ENCODE measurements at regions not wholly inside any gene's neighbourhood (a gene's known extent, or its start where the extent isn't known, plus 50 kb on each side); places are given as distances from the start of the nearest gene placed in this dataset.
"Not testable (repeated sequence)": the region's sequence is repeated elsewhere in the genome, so short reads cannot be mapped to it uniquely, and the experiment has no call there.

- DNase-seq, result no peak
- Histone ChIP-seq H3K9me3 (no peaks in the 10 kb centered on the region), H3K27me3 (no peaks in the 10 kb centered on the region), H3K4me3 (no peak overlapping the region), H3K36me3 (no peaks in the 10 kb centered on the region)
These were observed 173.3 kb upstream of the MKLN1 start for GRCh38 chr7:131154380-131154779.

GRCh38 chr7:131157530-131158243 is 170.0 kb upstream of the MKLN1 start:
- H3K9me3 ChIP-seq, result no peaks in the 10 kb centered on the region

DNA sequence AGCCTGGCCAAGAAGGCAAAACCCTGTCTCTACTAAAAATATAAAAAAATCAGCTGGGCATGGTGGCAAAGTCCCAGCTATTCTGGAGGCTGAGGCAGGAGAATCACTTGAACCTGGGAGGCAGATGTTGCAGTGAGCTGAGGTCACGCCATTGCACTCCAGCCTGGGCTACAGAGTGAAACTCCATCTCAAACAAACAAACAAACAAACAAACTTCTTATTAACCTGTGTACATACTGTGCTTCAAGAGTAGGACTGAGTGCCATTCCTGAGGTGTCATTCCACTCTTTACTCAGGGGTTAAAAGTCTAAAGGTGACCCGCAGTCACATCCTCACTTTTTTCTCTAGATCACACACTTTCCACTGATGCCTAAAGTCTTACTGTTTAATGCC is 169.4 kb upstream of the MKLN1 start:
- not testable (repeated sequence) for H3K9me3 ChIP-seq, H3K4me3 ChIP-seq, H3K27me3 ChIP-seq, H3K36me3 ChIP-seq, DNase-seq

More at GRCh38 chr7:131157530-131158243, 170.0 kb upstream of the MKLN1 start:
- Histone ChIP-seq H3K36me3 (no peaks in the 10 kb centered on the region), H3K27me3 (no peaks in the 10 kb centered on the region), H3K4me3 (no peak overlapping the region)
- DNase-seq, result no peak

DNA sequence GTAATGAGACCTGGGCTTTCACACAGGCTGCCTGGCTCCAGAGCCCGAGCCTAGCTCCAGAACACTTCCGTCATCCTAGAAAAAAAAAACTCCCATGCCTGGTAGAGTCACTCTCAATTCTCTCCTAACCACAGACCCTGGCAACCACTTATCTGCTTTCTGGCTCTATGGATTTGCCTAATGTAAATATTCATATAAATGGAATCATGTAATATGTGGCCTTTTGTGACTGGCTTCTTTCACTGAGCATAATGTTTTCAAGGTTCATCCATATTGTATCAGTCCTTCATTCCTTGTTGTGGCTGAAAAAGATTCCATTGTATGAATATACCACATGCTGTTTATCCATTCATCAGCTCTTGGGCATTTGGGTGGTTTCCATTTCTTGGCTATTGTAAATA is 167.7 kb upstream of the MKLN1 start:
- H3K9me3 ChIP-seq, result no peaks in the 10 kb centered on the region
- DNase-seq, result peak; percentile 70
- H3K36me3 ChIP-seq, result no peaks in the 10 kb centered on the region
- H3K27me3 ChIP-seq, result no peaks in the 10 kb centered on the region
- no peak overlapping the region for H3K4me3 ChIP-seq

- no peak for DNase-seq
These were observed 166.6 kb upstream of the MKLN1 start for GRCh38 chr7:131161103-131161502.

GRCh38 chr7:131164025-131164925 is 163.4 kb upstream of the MKLN1 start:
- Histone ChIP-seq H3K4me3 (no peak overlapping the region), H3K36me3 (no peaks in the 10 kb centered on the region), H3K27me3 (no peaks in the 10 kb centered on the region), H3K9me3 (no peaks in the 10 kb centered on the region)
- DNase-seq, result peak; percentile 23

More at GRCh38 chr7:131161103-131161502, 166.6 kb upstream of the MKLN1 start:
- H3K27me3 ChIP-seq, result no peaks in the 10 kb centered on the region
- no peaks in the 10 kb centered on the region for H3K36me3 ChIP-seq
- H3K9me3 ChIP-seq, result no peaks in the 10 kb centered on the region
- H3K4me3 ChIP-seq, result no peak overlapping the region

DNA sequence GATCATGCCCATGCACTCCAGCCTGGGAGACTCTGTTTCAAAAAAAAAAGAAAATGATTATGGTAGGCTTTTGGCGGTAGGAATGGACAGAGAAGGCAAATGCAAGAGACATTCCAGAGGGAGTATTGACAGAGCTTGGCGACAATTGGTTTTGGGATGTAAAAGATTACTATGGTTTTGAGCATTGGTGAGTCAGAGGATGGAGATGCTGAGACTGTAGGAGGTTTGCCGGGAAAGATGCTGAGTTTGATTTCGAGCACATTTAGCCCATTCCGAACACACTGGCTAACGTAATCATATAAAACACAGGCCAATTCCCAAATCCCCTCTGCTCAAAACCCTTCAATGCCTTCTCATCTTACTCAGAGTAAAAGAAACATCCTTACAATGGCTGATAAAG is 161.6 kb upstream of the MKLN1 start:
- Histone ChIP-seq H3K4me3 (no peak overlapping the region), H3K36me3 (no peaks in the 10 kb centered on the region), H3K9me3 (no peaks in the 10 kb centered on the region), H3K27me3 (no peaks in the 10 kb centered on the region)
- no peak for DNase-seq

- DNase-seq, result no peak
- Histone ChIP-seq H3K27me3 (no peaks in the 10 kb centered on the region), H3K36me3 (no peaks in the 10 kb centered on the region), H3K4me3 (no peak overlapping the region), H3K9me3 (no peaks in the 10 kb centered on the region)
These were observed 157.0 kb upstream of the MKLN1 start for GRCh38 chr7:131170440-131171271.

GRCh38 chr7:131173145-131173890 is 154.4 kb upstream of the MKLN1 start:
- H3K27me3 ChIP-seq, result no peaks in the 10 kb centered on the region
- H3K4me3 ChIP-seq, result no peak overlapping the region
- H3K36me3 ChIP-seq, result no peaks in the 10 kb centered on the region
- DNase-seq, result peak; percentile 26
- no peaks in the 10 kb centered on the region for H3K9me3 ChIP-seq

GRCh38 chr7:131174391-131174790 is 153.3 kb upstream of the MKLN1 start:
- Histone ChIP-seq H3K4me3 (no peak overlapping the region), H3K9me3 (no peaks in the 10 kb centered on the region), H3K36me3 (no peaks in the 10 kb centered on the region), H3K27me3 (no peaks in the 10 kb centered on the region)
- DNase-seq, result no peak

GRCh38 chr7:131174855-131175254 is 152.8 kb upstream of the MKLN1 start:
- no peak for DNase-seq
- Histone ChIP-seq H3K27me3 (no peaks in the 10 kb centered on the region), H3K4me3 (no peak overlapping the region), H3K9me3 (no peaks in the 10 kb centered on the region), H3K36me3 (no peaks in the 10 kb centered on the region)

GRCh38 chr7:131182446-131183058 is 145.1 kb upstream of the MKLN1 start:
- H3K9me3 ChIP-seq, result peaks cover 3% of the 10 kb centered on the region
- H3K4me3 ChIP-seq, result no peak overlapping the region
- no peaks in the 10 kb centered on the region for H3K27me3 ChIP-seq
- no peaks in the 10 kb centered on the region for H3K36me3 ChIP-seq
- DNase-seq, result no peak

DNA sequence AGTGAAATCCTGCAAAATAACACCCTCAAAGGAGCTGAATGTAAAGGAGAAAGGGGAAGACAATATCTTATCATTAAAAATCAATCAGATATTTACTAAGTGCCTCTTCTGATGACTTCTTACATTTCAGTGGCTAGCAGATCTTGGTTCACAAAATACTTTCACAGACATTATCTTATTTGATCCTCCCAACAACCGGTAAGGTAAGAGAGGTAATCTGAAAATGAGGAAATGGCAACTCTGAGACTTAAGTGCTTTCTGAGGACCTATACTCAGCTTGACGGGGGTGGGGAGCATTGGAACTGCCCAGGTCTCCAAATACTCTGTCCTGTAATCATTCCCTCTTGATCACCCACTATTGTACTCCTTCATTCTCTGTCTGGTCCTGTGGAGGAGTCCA is 144.6 kb upstream of the MKLN1 start:
- H3K36me3 ChIP-seq, result no peaks in the 10 kb centered on the region
- H3K27me3 ChIP-seq, result no peaks in the 10 kb centered on the region
- no peak overlapping the region for H3K4me3 ChIP-seq
- H3K9me3 ChIP-seq, result peaks cover 8% of the 10 kb centered on the region
- DNase-seq, result no peak

- Histone ChIP-seq H3K4me3 (no peak overlapping the region), H3K36me3 (no peaks in the 10 kb centered on the region), H3K9me3 (peaks cover 10% of the 10 kb centered on the region), H3K27me3 (no peaks in the 10 kb centered on the region)
- no peak for DNase-seq
These were observed 144.0 kb upstream of the MKLN1 start for GRCh38 chr7:131183611-131184119.

GRCh38 chr7:131186816-131187215 is 140.9 kb upstream of the MKLN1 start:
- Histone ChIP-seq H3K9me3 (peaks cover 10% of the 10 kb centered on the region), H3K36me3 (no peaks in the 10 kb centered on the region), H3K27me3 (no peaks in the 10 kb centered on the region), H3K4me3 (no peak overlapping the region)
- no peak for DNase-seq

Data from MG63 (cell line).